ENCODE measurements at regions not wholly inside any gene's neighbourhood (a gene's known extent, or its start where the extent isn't known, plus 50 kb on each side); places are given as distances from the start of the nearest gene placed in this dataset.

DNA sequence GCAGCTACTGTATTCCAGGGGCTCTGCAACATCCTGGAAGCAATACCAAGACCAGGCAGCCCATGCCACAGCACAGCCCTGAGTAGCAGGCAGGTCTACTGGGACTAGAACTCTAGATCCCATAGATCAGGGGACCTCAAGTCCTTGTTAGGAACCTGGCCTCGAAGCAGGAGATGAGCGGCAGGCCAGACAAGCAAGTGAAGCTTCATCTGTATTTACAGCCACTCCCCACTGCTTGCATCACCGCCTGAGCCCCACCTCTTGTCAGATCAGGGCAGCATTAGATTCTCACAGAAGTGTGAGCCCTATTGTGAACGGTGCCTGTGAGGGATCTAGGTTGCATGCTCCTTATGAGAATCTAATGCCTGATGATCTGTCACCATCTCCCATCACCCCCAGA is 295.7 kb upstream of the TNRC6C start:
- Histone ChIP-seq H3K36me3 (ENCODE audit: control insufficient read depth, insufficient read depth, low read length) (no peaks in the 10 kb centered on the region), H3K9me3 (ENCODE audit: control insufficient read depth, low read length) (no peaks in the 10 kb centered on the region), H3K27me3 (ENCODE audit: control insufficient read depth, insufficient read depth, low read length, poor library complexity, severe bottlenecking) (no peaks in the 10 kb centered on the region), H3K4me3 (ENCODE audit: insufficient read depth, low read depth, low read length) (no peak overlapping the region), H3K4me1 (ENCODE audit: control insufficient read depth, insufficient read depth, low read length) (no peaks in the 10 kb centered on the region), H3K27ac (ENCODE audit: insufficient read depth, low read depth, low read length, poor library complexity, severe bottlenecking) (no peak overlapping the region)
- 90 to 95% methylated on average over 4 of the region's 4 CpGs for WGBS, 2 experiments

- Histone ChIP-seq H3K27ac (ENCODE audit: insufficient read depth, low read depth, low read length, poor library complexity, severe bottlenecking) (no peak overlapping the region), H3K4me3 (ENCODE audit: insufficient read depth, low read depth, low read length) (no peak overlapping the region), H3K36me3 (ENCODE audit: control insufficient read depth, insufficient read depth, low read length) (no peaks in the 10 kb centered on the region), H3K9me3 (ENCODE audit: control insufficient read depth, low read length) (no peaks in the 10 kb centered on the region), H3K4me1 (ENCODE audit: control insufficient read depth, insufficient read depth, low read length) (no peaks in the 10 kb centered on the region), H3K27me3 (ENCODE audit: control insufficient read depth, insufficient read depth, low read length, poor library complexity, severe bottlenecking) (no peaks in the 10 kb centered on the region)
- 92 to 93% methylated on average over 13 of the region's 13 CpGs for WGBS, 2 experiments
These were observed 294.3 kb upstream of the TNRC6C start for GRCh38 chr17:77664097-77664729.

- no peaks in the 10 kb centered on the region for H3K36me3 ChIP-seq (ENCODE audit: control insufficient read depth, insufficient read depth, low read length)
- H3K4me3 ChIP-seq (ENCODE audit: insufficient read depth, low read depth, low read length), result no peak overlapping the region
- H3K27ac ChIP-seq (ENCODE audit: insufficient read depth, low read depth, low read length, poor library complexity, severe bottlenecking), result no peak overlapping the region
- WGBS, 2 experiments, result 93 to 94% methylated on average over 3 of the region's 3 CpGs
- H3K27me3 ChIP-seq (ENCODE audit: control insufficient read depth, insufficient read depth, low read length, poor library complexity, severe bottlenecking), result no peaks in the 10 kb centered on the region
- H3K9me3 ChIP-seq (ENCODE audit: control insufficient read depth, low read length), result no peaks in the 10 kb centered on the region
- no peaks in the 10 kb centered on the region for H3K4me1 ChIP-seq (ENCODE audit: control insufficient read depth, insufficient read depth, low read length)
These were observed 292.7 kb upstream of the TNRC6C start for GRCh38 chr17:77665833-77666232.

GRCh38 chr17:77666462-77666861 is 292.0 kb upstream of the TNRC6C start:
- Histone ChIP-seq H3K27me3 (ENCODE audit: control insufficient read depth, insufficient read depth, low read length, poor library complexity, severe bottlenecking) (no peaks in the 10 kb centered on the region), H3K9me3 (ENCODE audit: control insufficient read depth, low read length) (no peaks in the 10 kb centered on the region), H3K27ac (ENCODE audit: insufficient read depth, low read depth, low read length, poor library complexity, severe bottlenecking) (no peak overlapping the region), H3K36me3 (ENCODE audit: control insufficient read depth, insufficient read depth, low read length) (no peaks in the 10 kb centered on the region), H3K4me3 (ENCODE audit: insufficient read depth, low read depth, low read length) (no peak overlapping the region), H3K4me1 (ENCODE audit: control insufficient read depth, insufficient read depth, low read length) (no peaks in the 10 kb centered on the region)
- WGBS, 2 experiments, result 94 to 97% methylated on average over 6 of the region's 6 CpGs

DNA sequence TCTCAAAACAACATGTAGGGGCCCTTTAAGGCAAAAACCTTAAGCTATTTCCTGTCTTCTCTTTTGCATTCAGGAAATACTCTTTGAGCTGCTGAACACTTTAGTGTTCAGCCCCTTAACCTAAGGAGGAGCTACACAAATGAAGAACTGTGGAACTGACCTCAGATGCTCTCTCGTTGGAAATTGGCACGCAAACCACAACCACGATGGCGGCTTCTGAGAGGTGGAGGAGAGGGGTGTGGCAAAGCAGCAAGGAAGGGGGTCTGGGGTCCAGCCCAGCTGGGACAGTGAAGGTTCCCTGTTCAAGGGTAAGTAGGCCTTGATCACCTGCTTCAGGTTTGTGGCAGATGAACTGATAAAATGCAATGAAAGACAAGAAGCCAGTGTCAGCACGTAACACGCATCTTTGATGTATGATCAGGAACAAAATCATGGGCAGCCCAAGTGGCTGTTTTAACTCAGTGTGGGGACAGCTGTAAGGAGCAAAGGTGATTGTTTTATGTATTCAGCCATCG is 291.6 kb upstream of the TNRC6C start:
- no peaks in the 10 kb centered on the region for H3K27me3 ChIP-seq (ENCODE audit: control insufficient read depth, insufficient read depth, low read length, poor library complexity, severe bottlenecking)
- H3K36me3 ChIP-seq (ENCODE audit: control insufficient read depth, insufficient read depth, low read length), result no peaks in the 10 kb centered on the region
- H3K4me1 ChIP-seq (ENCODE audit: control insufficient read depth, insufficient read depth, low read length), result no peaks in the 10 kb centered on the region
- H3K9me3 ChIP-seq (ENCODE audit: control insufficient read depth, low read length), result no peaks in the 10 kb centered on the region
- no peak overlapping the region for H3K27ac ChIP-seq (ENCODE audit: insufficient read depth, low read depth, low read length, poor library complexity, severe bottlenecking)
- H3K4me3 ChIP-seq (ENCODE audit: insufficient read depth, low read depth, low read length), result no peak overlapping the region
- 92 to 95% methylated on average over 6 to 7 of the region's 7 CpGs for WGBS, 2 experiments

- no peaks in the 10 kb centered on the region for H3K4me1 ChIP-seq (ENCODE audit: control insufficient read depth, insufficient read depth, low read length)
- no peaks in the 10 kb centered on the region for H3K9me3 ChIP-seq (ENCODE audit: control insufficient read depth, low read length)
- no peaks in the 10 kb centered on the region for H3K27me3 ChIP-seq (ENCODE audit: control insufficient read depth, insufficient read depth, low read length, poor library complexity, severe bottlenecking)
- no peak overlapping the region for H3K4me3 ChIP-seq (ENCODE audit: insufficient read depth, low read depth, low read length)
- H3K36me3 ChIP-seq (ENCODE audit: control insufficient read depth, insufficient read depth, low read length), result no peaks in the 10 kb centered on the region
- no peak overlapping the region for H3K27ac ChIP-seq (ENCODE audit: insufficient read depth, low read depth, low read length, poor library complexity, severe bottlenecking)
- 89 to 94% methylated on average over 1 of the region's 1 CpG for WGBS, 2 experiments
These were observed 291.0 kb upstream of the TNRC6C start for GRCh38 chr17:77667478-77667877.

DNA sequence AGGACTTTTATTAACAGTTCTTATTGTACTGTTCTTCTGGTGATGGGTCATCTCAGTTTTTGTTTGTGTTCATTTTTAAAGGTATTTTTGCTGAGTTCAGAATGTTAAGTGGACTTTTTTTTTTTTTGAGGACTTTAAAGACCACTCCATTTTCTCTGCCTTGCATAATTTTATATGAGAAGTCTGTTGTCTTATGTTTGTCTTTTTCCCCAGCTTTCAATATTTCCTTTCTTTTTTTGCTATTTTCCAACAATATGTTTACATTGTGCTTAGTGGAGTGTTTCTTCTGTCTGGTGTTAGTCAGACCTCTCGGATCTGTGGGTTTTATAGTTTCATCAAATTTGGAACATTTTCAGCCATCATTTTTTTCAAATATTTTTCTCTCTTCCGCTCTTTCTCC is 290.0 kb upstream of the TNRC6C start:
- 100% methylated on average over 1 of the region's 2 CpGs; no CpG with 5 or more reads in 1 of the 2 experiments for WGBS, 2 experiments
- Histone ChIP-seq H3K27me3 (ENCODE audit: control insufficient read depth, insufficient read depth, low read length, poor library complexity, severe bottlenecking) (no peaks in the 10 kb centered on the region), H3K36me3 (ENCODE audit: control insufficient read depth, insufficient read depth, low read length) (no peaks in the 10 kb centered on the region), H3K27ac (ENCODE audit: insufficient read depth, low read depth, low read length, poor library complexity, severe bottlenecking) (no peak overlapping the region), H3K4me3 (ENCODE audit: insufficient read depth, low read depth, low read length) (no peak overlapping the region), H3K4me1 (ENCODE audit: control insufficient read depth, insufficient read depth, low read length) (no peaks in the 10 kb centered on the region), H3K9me3 (ENCODE audit: control insufficient read depth, low read length) (no peaks in the 10 kb centered on the region)

DNA sequence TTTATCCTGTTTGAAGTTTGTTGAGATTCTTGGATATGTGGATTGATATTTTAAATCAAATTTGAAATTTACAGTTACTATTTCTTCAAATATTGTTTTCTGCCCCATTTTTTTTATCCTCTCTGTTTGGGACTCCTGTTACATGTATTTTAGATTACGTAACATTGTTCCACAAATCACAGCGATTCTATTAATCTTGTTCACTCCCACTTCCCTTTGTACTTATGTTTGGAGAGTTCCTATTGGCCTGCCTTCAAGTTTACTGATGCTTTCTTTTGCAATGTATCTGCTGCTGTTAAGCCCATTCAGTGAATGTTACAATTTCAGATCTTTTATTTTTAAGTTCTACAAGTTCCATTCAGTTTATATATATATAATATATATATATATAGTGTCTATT is 288.3 kb upstream of the TNRC6C start:
- no peaks in the 10 kb centered on the region for H3K9me3 ChIP-seq (ENCODE audit: control insufficient read depth, low read length)
- no peak overlapping the region for H3K4me3 ChIP-seq (ENCODE audit: insufficient read depth, low read depth, low read length)
- no peak overlapping the region for H3K27ac ChIP-seq (ENCODE audit: insufficient read depth, low read depth, low read length, poor library complexity, severe bottlenecking)
- 91 to 94% methylated on average over 2 of the region's 2 CpGs for WGBS, 2 experiments
- H3K36me3 ChIP-seq (ENCODE audit: control insufficient read depth, insufficient read depth, low read length), result no peaks in the 10 kb centered on the region
- H3K27me3 ChIP-seq (ENCODE audit: control insufficient read depth, insufficient read depth, low read length, poor library complexity, severe bottlenecking), result no peaks in the 10 kb centered on the region
- H3K4me1 ChIP-seq (ENCODE audit: control insufficient read depth, insufficient read depth, low read length), result no peaks in the 10 kb centered on the region

DNA sequence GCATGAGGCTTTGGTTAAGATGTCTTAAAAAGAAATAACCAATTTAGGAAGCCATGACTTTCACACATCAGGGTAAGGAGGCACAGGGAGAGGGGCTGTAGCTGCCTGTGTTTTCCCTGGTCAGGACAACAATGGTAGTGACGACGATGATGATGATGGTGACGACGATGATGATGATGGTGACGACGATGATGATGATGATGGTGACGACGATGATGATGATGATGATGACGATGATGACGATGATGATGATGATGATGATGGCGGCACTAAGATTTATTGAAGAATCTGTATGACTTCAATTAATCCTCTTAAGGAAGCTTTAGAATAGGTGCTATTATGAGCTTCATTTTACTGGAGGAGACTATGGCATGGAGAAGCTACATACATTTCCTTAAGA is 284.1 kb upstream of the TNRC6C start:
- no peaks in the 10 kb centered on the region for H3K4me1 ChIP-seq (ENCODE audit: control insufficient read depth, insufficient read depth, low read length)

DNA sequence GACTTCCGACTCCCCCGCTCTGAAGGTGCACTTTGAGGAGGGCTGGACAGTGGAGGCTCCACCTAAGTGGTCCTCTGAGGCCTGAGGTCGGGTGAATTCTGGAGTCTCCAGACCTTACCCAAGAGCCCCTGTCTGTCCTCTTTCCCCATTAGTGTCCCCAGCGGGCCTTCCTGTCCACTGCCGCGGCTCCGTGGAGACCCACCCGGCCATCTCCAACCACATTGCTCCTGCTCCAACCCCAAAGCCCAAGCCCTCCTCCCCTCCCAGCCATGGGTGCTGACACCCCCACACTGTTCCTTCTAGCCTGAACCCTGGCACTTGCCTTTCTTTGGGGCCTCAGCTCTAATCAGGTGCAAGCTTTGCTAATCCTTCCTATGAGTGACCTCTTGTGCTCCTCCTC is 283.1 kb upstream of the TNRC6C start:
- Histone ChIP-seq H3K4me3 (ENCODE audit: insufficient read depth, low read depth, low read length) (no peak overlapping the region), H3K27me3 (ENCODE audit: control insufficient read depth, insufficient read depth, low read length, poor library complexity, severe bottlenecking) (no peaks in the 10 kb centered on the region), H3K27ac (ENCODE audit: insufficient read depth, low read depth, low read length, poor library complexity, severe bottlenecking) (no peak overlapping the region), H3K4me1 (ENCODE audit: control insufficient read depth, insufficient read depth, low read length) (no peaks in the 10 kb centered on the region), H3K9me3 (ENCODE audit: control insufficient read depth, low read length) (no peaks in the 10 kb centered on the region), H3K36me3 (ENCODE audit: control insufficient read depth, insufficient read depth, low read length) (no peaks in the 10 kb centered on the region)
- 92 to 93% methylated on average over 8 of the region's 8 CpGs for WGBS, 2 experiments

More for the DNA sequence above, 284.1 kb upstream of the TNRC6C start:
- WGBS, 2 experiments, result 79 to 84% methylated on average over 11 of the region's 11 CpGs
- H3K27me3 ChIP-seq (ENCODE audit: control insufficient read depth, insufficient read depth, low read length, poor library complexity, severe bottlenecking), result no peaks in the 10 kb centered on the region
- H3K36me3 ChIP-seq (ENCODE audit: control insufficient read depth, insufficient read depth, low read length), result no peaks in the 10 kb centered on the region
- no peaks in the 10 kb centered on the region for H3K9me3 ChIP-seq (ENCODE audit: control insufficient read depth, low read length)
- H3K4me3 ChIP-seq (ENCODE audit: insufficient read depth, low read depth, low read length), result no peak overlapping the region
- no peak overlapping the region for H3K27ac ChIP-seq (ENCODE audit: insufficient read depth, low read depth, low read length, poor library complexity, severe bottlenecking)

All from ectodermal cell (in vitro differentiated cells).